HepG2 (cell line): ENCODE measurements at regions not wholly inside any gene's neighbourhood (a gene's known extent, or its start where the extent isn't known, plus 50 kb on each side); places are given as distances from the start of the nearest gene placed in this dataset.

Experiments
- ATAC-seq: fragments of 200-7000 bp; cut with Tn5 transposase; 3 replicates; pipeline ENCODE4 v1.9.1; 2020; ENCODE audit warnings: mild to moderate bottlenecking, moderate library complexity
- BruUV-seq: library from RNA; stranded (reverse); fragments of 400-500 nt; replicated peaks from 2 replicates; lab custom pipeline; 2021; lab: Mats Ljungman, UMichigan
- CTCF ChIA-PET: fragments of 300-600 bp; formaldehyde crosslinking; extraction: SDS; loops from one replicate; lab custom pipeline; 2021; ENCODE audit warnings: low total read pairs, inconsistent platforms, low intra/inter-chr PET ratio; lab: Yijun Ruan, JAX
- POLR2A ChIA-PET: fragments of 350-600 bp; sonication (Branson Sonifier 250); formaldehyde crosslinking; loops from one replicate; lab custom pipeline; 2020; ENCODE audit warnings: antibody characterized with exemption, inconsistent platforms; lab: Yijun Ruan, JAX
- DNase-seq: peaks from one replicate; pipeline ENCODE4 v3.0.0-alpha.2; 2015; ENCODE audit warnings: low spot score
- FAIRE-seq: peaks from 3 replicates; lab custom pipeline; 2011; peaks lifted over from hg19 to GRCh38; lab: Jason Lieb, UNC
- H2AFZ ChIP-seq: one replicate; pipeline ENCODE4 v1.6.1; 2011; ENCODE audit warnings: low read length, inconsistent platforms
- H3K27ac ChIP-seq: fragments of 300-600 bp; 3 replicates; pipeline ENCODE4 v1.8.0; 2011; ENCODE audit warnings: mixed run types, mild to moderate bottlenecking, mixed read lengths, low read length, inconsistent platforms; ENCODE audit not compliant: insufficient read depth; ENCODE audit errors: extremely low read length
- H3K27me3 ChIP-seq, 2 experiments: fragments of 200-600 bp in 1 of 2; 2 replicates in 1 of 2; 3 replicates in 1 of 2; pipeline versions ENCODE4 v1.6.0 to v1.8.0; 2011; ENCODE audit warnings: low read length in 2 of 2, mild to moderate bottlenecking in 2 of 2, moderate library complexity in 2 of 2, inconsistent platforms in 1 of 2; ENCODE audit not compliant: insufficient read depth in 2 of 2, control insufficient read depth in 1 of 2
- H3K36me3 ChIP-seq, 2 experiments: fragments of 200-600 bp in 1 of 2; replicated peaks in 1 of 2; 2 replicates in 1 of 2; 3 replicates in 1 of 2; pipeline versions ENCODE4 v1.5.1 to v1.8.0; 2011; ENCODE audit warnings: low read length in 2 of 2, inconsistent platforms in 1 of 2; ENCODE audit not compliant: insufficient read depth in 2 of 2, control insufficient read depth in 1 of 2
- H3K4me1 ChIP-seq: 2 replicates; pipeline ENCODE4 v1.5.1; 2012; ENCODE audit warnings: low read length, inconsistent platforms; ENCODE audit not compliant: insufficient read depth
- H3K4me2 ChIP-seq: 2 replicates; pipeline ENCODE4 v1.6.0; 2011; ENCODE audit warnings: low read depth, low read length, inconsistent platforms
- H3K4me3 ChIP-seq, 3 experiments: fragments of 200-600 bp in 1 of 3; sonication (generic), shearing (Covaris generic) in 1 of 3; replicated peaks in 1 of 3; 2 replicates each; pipeline ENCODE4 v1.5.1; 2011 to 2016; ENCODE audit warnings: low read length in 3 of 3, inconsistent platforms in 2 of 3, low read depth in 2 of 3, mild to moderate bottlenecking in 2 of 3, control low read depth in 1 of 3, mixed read lengths in 1 of 3; ENCODE audit not compliant: insufficient read depth in 1 of 3
- H3K79me2 ChIP-seq: one replicate; pipeline ENCODE4 v1.6.1; 2011; ENCODE audit warnings: low read length, inconsistent platforms; ENCODE audit not compliant: insufficient read depth
- H3K9ac ChIP-seq: 2 replicates; pipeline ENCODE4 v1.6.0; 2011; ENCODE audit warnings: mild to moderate bottlenecking, low read depth, low read length, inconsistent platforms; ENCODE audit not compliant: insufficient read depth
- H3K9me3 ChIP-seq: 2 replicates; pipeline ENCODE4 v1.5.1; 2012; ENCODE audit warnings: mild to moderate bottlenecking, low read length
- H4K20me1 ChIP-seq: 2 replicates; pipeline ENCODE4 v1.6.0; 2011; ENCODE audit warnings: inconsistent platforms, mild to moderate bottlenecking, low read length, moderate library complexity; ENCODE audit not compliant: insufficient read depth
- ATAD3A ChIP-seq: sonication (generic); formaldehyde crosslinking; IDR thresholded peaks from 2 replicates; pipeline ENCODE4 v1.4.0; 2020; ENCODE audit warnings: missing genetic modification reagents
- GABPB1 ChIP-seq: IDR thresholded peaks from 2 replicates; pipeline ENCODE4 v1.6.1; 2016; ENCODE audit warnings: mild to moderate bottlenecking, missing genetic modification reagents, moderate library complexity, missing compliant biosample characterization
- HDAC1 ChIP-seq: sonication (generic); formaldehyde crosslinking; IDR thresholded peaks from 2 replicates; pipeline ENCODE4 v1.5.1; 2020; ENCODE audit warnings: mild to moderate bottlenecking, missing genetic modification reagents
- HOXA3 ChIP-seq: sonication (generic); formaldehyde crosslinking; IDR thresholded peaks from 2 replicates; pipeline ENCODE4 v1.5.0; 2020; ENCODE audit warnings: missing genetic modification reagents
- KDM2A ChIP-seq: sonication (generic); formaldehyde crosslinking; IDR thresholded peaks from 2 replicates; pipeline ENCODE4 v1.4.0; 2020; ENCODE audit warnings: low read depth, missing genetic modification reagents, borderline replicate concordance
- KDM3A ChIP-seq: IDR thresholded peaks from 2 replicates; pipeline ENCODE4 v1.6.1; 2018; ENCODE audit warnings: low read depth, missing compliant biosample characterization
- MNT ChIP-seq: fragments of 450-650 bp; IDR thresholded peaks from 2 replicates; pipeline ENCODE4 v1.6.1; 2016
- TCF12 ChIP-seq, 2 experiments: fragments of 450-650 bp in 1 of 2; sonication (generic) in 1 of 2; formaldehyde crosslinking in 1 of 2; IDR thresholded peaks; 2 replicates each; pipeline versions ENCODE4 v1.6.1 to v1.8.0; 2017 to 2022; ENCODE audit warnings: antibody characterized with exemption in 1 of 2, mild to moderate bottlenecking in 1 of 2, missing genetic modification reagents in 1 of 2, moderate library complexity in 1 of 2
- UBTF ChIP-seq: sonication (generic); formaldehyde crosslinking; IDR thresholded peaks from 2 replicates; pipeline ENCODE4 v1.4.0; 2020; ENCODE audit warnings: mild to moderate bottlenecking, missing genetic modification reagents
- ZKSCAN8 ChIP-seq: IDR thresholded peaks from 2 replicates; pipeline ENCODE4 v1.6.1; 2016; ENCODE audit warnings: borderline replicate concordance, missing genetic modification reagents, missing compliant biosample characterization
- ZNF33B ChIP-seq: sonication (generic); formaldehyde crosslinking; IDR thresholded peaks from 2 replicates; pipeline ENCODE4 v1.5.1; 2020; ENCODE audit warnings: mild to moderate bottlenecking, missing genetic modification reagents
- ZNF547 ChIP-seq: sonication (generic); formaldehyde crosslinking; IDR thresholded peaks from 2 replicates; pipeline ENCODE4 v1.5.1; 2020; ENCODE audit warnings: mild to moderate bottlenecking, missing genetic modification reagents
- ZNF550 ChIP-seq: sonication (generic); formaldehyde crosslinking; IDR thresholded peaks from 2 replicates; pipeline ENCODE4 v1.4.0; 2020; ENCODE audit warnings: mild to moderate bottlenecking, missing genetic modification reagents, borderline replicate concordance
- ZNF777 ChIP-seq: sonication (generic); formaldehyde crosslinking; IDR thresholded peaks from 2 replicates; pipeline ENCODE4 v1.4.0; 2020; ENCODE audit warnings: missing genetic modification reagents
- WGBS: methylation state at CpG from one replicate; pipeline ENCODE4 v1.1.6; 2017; ENCODE audit warnings: low lambda C conversion rate; 5-methylcytosine and 5-hydroxymethylcytosine counted together
- in situ Hi-C: cut with HindIII; loops from 2 replicates; pipeline ENCODE4 v1.10.0; 2017; ENCODE audit warnings: low pct_unique_long_range_greater_than_20kb; ENCODE audit not compliant: extremely low pct_ligation_motif_present
- intact Hi-C: fragments of 100-400 bp; cut with micrococcal nuclease; formaldehyde crosslinking; loops from one replicate; pipeline ENCODE4 v1.10.0; 2022; ENCODE audit not compliant: unreplicated experiment

- Histone ChIP-seq H3K79me2 (no peaks in the 10 kb centered on the region), H3K27me3 (peaks cover 0 to 25% of the 10 kb centered on the region in 2 experiments; a peak in 2 of 5 replicates), H3K9ac (no peak overlapping the region), H2AFZ (no peak overlapping the region), H3K4me2 (no peak overlapping the region), H4K20me1 (no peaks in the 10 kb centered on the region), H3K36me3 (no peaks in the 10 kb centered on the region)
- DNase-seq (no peak), ATAC-seq (no peak)
- BruUV-seq, result no TSS peak
- CTCF ChIA-PET, result no interaction called here
- TF ChIP-seq ZNF777 (CRISPR knock-in tag), result no peak
- TF ChIP-seq ZNF550 (CRISPR knock-in tag), result no peak
- no peak for TF ChIP-seq ZNF33B (CRISPR knock-in tag)
- no peak for TF ChIP-seq ZNF547 (CRISPR knock-in tag)
- no peak for TF ChIP-seq KDM2A (CRISPR knock-in tag)
- TF ChIP-seq HDAC1 (CRISPR knock-in tag), result no peak
- no peak for TF ChIP-seq GABPB1 (CRISPR knock-in tag)
- no peak for TF ChIP-seq KDM3A (CRISPR knock-in tag)
- TF ChIP-seq ATAD3A (CRISPR knock-in tag), result no peak
- TF ChIP-seq MNT, result peak; percentile 59
- no peak for TF ChIP-seq HOXA3 (CRISPR knock-in tag)
- TF ChIP-seq TCF12 (IDR thresholded peaks at IDR 0.05), result 0 out of 2 replicates have a peak, but pooled peaks have one; percentile 40
- TF ChIP-seq TCF12 (CRISPR knock-in tag; IDR thresholded peaks at IDR 0.05), result no peak
- no peak for TF ChIP-seq ZKSCAN8 (CRISPR knock-in tag)
- TF ChIP-seq UBTF (CRISPR knock-in tag), result no peak
- TF ChIP-seq, all 625 proteins: peak for 2
- POLR2A ChIA-PET, result no interaction called here
- FAIRE-seq, result no peak
- Histone ChIP-seq H3K27ac (no peak overlapping the region), H3K4me3 (no peak overlapping the region), H3K4me1 (no peaks in the 10 kb centered on the region), H3K9me3 (no peaks in the 10 kb centered on the region)
- under 1% methylated on average over 2 of the region's 2 CpGs for WGBS
- in situ Hi-C loops (no loop called here), intact Hi-C loops (no loop called here)
These were observed 1157.4 kb downstream of the RPIA start for GRCh38 chr2:89848763-89849368.
